ENCODE measurements at regions not wholly inside any gene's neighbourhood (a gene's known extent, or its start where the extent isn't known, plus 50 kb on each side); places are given as distances from the start of the nearest gene placed in this dataset.

DNA sequence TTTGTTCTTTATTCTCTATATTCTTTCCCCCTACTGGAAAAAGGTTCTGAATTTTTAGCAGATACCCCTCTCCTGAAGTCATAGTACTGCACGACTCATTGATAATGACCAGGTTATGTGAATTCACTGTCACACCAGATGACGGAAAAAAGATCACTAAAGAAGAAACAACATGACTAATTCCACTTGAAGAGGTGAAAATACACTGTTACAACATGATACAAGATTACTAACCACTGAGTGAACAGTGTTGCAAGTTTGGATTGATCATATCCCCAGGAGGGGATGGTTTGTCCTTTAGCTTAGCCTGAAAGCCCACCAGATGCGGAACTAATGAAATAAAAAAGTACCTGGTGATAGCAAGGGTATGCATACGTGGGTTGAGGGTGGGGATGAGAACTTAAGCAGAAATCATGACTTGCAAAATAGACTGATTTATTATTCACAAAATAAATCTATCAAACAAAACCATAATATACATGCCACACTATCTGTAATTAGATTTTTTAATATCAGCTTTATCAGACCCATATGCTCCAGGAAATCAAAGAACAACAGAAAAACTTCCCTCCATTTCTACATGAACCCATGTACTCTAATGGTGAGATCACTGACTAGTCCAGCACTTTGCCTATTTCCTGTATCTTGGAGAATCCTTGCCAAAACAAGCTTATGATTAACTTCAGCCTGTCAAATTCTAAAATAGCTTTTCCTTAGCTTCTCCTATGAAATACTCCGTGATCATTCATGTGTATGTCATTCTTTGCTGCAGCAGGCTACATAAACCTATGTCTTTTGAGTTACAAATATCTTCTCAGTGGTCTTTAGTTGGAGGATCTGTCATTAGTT lies 257.4 kb upstream of the AGA start:
- DNase-seq, result no peak

DNA sequence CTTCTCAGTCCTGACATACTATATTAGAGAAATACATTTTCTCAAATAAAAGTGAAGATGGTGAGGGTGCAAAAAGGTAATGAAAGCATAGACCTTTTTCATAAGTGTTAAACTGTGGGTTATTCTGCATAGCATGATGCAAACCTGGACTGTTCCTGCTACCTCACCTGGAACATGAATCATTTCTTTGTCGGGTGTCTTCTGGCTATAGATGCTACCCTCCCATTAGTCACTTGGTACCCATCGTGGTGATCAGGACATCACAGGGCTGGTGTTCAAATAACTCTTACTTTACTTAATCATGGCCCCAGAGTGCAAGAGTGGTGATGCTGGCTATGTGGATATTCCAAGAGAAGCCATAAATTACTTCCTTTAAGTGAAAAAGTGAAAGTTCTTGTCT lies 264.7 kb upstream of the AGA start:
- no peak for DNase-seq

DNA sequence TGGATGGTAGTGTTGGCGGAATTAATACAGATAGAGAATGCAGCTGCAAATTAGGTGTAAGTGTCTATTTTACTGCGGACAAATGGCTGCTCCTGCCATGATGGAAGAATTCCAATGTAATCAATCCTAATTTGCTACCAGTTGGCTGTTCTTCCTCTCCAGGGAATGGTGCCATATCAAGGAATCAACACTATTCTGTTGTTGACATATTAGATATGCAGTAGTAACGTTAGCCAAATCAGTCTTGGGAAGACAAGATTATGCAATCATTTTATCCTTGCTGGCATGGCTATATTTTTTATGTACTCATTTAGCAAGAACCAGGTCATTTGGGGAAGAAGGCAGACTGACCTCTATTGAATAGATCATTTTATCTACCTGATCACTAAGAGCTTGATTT lies 271.2 kb upstream of the AGA start:
- DNase-seq, result no peak

DNA sequence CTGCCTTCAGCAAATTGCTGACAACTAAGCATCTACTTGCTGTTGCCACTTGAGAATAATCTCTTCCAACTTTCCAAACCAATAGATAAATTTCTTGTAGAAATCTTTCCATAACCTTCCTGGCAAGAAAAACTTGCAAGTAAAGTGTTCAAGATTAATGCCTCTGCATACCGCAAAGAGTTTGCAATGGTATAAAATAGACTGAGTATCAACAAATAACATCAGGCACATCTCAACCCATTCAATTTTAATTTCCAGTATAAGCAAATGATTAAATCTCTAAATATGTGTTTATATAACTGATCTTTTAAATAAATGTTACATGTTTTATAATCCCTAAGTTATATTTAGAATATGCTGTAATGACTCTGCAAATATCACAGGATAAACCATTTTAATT lies 275.2 kb upstream of the AGA start:
- DNase-seq, result no peak

DNA sequence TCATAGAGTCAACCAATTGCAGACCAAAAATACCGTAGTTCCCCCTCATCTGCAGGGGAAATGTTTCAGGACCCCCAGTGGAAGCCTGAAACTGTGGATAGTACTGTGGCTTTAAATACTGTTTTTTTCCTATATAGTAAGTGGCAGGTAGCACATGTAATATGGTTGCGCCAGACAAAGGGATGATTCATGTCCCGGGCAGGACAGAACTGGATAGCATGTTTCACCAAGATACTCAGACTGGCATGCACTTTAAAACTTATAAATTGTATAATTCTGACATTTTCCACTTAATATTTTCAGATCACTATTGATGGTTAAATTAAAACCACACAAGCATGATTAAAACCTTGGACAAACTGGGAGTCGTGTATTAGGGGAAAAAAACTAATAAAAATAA lies 276.3 kb upstream of the AGA start:
- DNase-seq, result no peak

DNA sequence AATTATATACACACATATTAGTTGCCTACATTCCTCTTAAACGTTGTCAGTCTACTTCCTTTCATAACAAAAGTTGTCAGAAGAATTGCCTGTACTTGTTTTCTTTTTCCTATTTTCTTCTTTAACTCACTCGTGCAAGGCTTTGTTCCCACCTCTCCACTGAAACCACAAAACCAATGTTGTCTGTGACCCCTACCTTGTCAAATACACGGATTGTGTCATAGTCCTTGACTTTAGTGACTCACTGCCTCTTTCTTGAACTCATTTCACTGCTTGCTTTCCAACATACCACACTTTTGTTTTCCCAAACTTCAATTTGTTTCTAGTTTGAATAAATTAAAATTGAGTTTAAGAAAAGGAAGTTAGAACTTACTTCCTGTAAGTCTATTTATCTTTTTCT lies 283.9 kb upstream of the AGA start:
- DNase-seq, result no peak

DNA sequence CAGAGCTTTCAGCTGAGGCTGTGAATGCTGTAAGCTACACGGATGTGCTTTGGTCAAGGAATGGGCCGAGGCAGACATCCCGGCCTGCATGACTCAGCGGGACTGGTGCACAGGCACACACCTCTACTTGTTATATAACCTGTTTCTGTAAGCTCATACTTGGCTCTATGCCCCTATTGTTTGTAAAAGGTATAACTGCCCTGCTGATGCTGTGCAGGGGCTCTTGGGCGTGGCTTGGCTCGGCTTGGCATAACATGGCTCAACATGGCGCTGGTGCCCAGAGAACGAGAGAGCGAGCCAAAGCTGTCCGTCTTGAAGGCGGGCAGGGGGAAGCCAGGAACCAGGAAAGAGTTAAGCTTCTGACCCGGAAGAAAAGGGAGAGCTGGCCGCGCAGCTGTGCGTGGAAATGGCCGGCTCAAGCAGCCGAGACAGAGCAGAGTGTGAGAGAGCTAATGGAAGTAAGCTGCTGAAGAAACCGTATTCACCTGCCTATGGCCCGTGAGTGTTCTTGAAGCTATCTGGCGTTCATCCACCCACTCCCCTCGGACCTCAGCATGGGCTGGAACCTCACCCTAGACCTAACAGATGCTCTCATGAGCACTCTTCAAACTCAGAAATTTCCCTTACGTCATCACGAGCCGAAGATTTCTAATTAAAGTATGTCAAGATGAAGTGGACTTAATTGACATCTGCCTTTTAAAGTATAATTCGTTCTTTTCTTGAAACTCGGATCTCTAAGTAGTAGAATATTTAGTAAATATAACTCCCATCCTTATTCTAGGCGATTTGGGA lies 286.3 kb upstream of the AGA start:
- DNase-seq, result no peak

DNA sequence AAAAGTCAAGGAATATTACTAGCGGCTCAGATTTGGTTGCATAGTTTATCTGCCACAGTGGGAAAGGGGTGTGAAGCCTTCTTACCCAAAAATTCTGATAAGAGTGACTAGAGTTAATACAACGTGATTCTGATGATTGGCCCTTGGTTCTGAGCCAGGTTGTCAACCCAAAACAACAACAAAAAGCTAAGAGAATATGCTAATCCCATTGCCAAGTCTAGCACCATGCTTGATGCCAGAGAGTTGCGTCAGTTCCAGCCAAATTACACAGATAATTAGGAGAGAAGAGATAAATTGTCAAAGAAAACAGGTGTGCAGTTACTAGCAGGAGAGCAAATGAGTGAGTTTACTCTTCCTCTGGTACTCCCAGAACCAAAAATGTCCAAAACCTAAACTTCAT lies 287.4 kb upstream of the AGA start:
- DNase-seq, result no peak

DNA sequence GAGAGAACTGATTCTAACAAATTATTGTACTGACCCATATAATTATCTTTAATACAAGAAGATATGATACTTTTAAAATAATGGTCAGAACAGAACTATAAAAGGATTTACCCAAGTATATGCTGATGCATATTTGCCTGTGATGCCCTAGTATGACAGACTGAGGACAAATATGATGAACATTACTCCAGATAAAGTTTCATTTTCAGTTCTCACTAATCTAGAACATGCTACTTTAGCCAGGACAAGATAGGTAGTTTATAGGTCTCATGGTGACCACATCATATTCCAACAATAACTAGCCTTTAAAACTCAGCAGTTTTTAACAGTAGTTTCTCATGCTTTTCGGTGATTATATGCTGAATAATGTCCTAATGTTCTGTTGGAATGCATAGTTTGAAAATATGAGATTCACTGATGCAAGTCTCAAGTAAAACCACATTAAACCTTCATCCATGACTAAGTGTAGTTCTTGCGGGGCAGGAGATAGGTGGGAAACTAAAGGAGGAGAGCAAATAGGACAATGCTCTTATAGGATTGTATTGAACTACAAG lies 295.2 kb upstream of the AGA start:
- DNase-seq, result no peak

DNA sequence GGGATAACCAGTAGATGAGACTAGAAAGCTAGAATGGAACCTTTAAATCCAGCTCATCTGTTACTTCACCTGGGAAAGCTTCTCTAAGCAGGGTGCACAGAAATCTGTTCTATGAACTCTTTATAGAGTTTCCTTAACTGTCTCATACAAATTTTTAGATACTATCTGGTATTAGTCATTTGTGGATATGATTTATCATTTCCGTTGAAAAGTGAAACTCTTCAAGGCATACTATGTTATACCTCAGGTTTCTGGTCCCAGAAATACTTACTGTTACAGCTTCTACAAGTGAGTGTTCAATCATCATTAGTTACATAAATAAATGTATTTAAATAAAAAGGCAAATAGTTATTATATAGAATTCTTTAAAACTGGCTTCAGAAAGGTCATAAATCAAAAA lies 298.3 kb upstream of the AGA start:
- DNase-seq, result no peak

DNA sequence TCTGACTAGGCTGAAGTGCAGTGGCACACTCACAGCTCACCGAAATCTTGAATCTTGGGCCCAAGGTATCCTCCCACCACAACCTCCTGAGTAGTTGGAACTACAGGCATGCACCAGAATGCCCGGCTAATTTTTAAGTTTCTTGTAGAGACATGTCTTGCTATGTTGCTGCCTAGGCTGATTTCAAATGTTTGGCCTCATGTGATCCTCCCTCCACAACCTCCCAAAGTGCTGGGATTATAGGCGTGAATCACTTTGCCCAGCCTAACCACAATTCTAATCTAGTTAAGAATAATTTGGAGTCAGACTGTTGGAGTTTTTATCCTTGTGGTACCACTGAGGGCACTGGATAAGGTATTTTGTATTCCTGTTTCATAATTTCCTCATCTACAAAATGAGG lies 317.5 kb upstream of the AGA start:
- no peak for DNase-seq

DNA sequence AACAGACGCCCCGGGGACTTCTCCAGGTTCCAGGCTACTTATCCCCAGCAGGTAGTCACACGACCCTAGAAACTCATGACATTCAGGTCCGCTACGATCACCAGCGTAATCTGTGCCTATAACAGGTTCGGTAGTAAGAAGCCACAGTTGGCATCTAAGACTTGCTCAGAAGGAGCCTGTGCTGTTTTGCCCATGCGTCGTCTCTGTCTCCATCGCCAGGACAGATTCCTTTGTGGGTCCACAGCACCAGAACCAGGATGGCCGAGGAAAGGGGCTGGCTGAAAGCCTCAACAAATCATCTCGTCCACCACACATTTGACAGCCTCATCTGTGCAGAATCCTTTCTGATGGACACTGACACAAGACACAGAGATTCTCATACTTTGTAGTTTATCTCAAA lies 319.5 kb upstream of the AGA start:
- DNase-seq, result no peak

DNA sequence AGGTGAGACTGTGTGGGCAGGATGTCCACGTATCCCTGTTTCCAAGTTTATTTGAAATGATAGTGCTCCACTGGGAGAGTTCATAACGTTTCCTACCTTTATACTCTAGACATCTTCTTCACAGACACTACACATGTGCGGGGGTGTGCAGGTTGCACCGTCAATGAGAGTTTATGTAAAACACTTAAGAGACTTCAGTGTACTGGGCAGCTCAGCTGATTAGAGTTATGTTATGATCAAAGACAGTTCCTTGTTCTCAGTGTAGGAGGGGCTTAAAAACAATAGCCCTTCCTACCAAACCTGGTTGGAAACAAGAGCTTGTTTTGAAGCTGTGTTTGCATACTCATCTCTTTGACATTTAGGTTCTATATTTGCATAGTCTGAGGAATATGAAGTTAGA lies 326.9 kb upstream of the AGA start:
- DNase-seq, result no peak

DNA sequence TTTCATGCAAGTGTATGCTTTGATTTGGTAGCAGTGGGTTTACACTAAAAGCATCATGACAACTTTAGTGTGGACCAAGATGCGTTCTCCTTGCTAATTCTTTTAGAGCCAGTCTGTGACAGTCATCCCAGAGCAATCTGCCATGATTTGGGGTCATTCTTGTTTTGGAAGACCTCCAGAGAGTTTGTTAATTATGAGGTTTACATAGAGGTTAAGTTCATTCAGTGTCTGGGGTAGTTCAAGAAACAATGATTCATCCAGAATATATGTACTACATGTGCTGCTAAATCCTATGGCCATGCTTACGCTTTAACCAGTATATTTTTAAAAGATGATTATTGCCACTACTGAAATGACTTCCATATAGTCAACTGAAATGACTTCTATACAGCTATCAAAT lies 328.5 kb upstream of the AGA start:
- DNase-seq, result no peak

DNA sequence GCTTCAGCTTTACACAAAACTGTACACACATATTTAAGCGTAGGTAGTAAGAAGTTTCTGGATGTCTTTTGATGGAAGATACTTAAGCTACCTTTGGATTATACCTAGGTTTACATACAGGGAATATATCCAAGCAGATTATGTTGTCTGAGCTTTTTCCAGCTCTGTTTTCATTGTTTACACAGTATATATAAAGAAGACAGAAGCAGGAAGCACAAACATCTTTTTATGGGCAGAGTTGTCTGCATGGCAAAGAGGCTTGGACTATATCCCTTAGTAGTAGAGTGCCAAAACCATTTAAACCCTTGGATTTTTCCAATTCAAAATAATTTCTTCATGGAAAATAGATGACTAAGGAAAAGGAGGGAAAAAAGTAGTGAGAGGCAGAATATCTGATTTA lies 329.4 kb upstream of the AGA start:
- no peak for DNase-seq

DNA sequence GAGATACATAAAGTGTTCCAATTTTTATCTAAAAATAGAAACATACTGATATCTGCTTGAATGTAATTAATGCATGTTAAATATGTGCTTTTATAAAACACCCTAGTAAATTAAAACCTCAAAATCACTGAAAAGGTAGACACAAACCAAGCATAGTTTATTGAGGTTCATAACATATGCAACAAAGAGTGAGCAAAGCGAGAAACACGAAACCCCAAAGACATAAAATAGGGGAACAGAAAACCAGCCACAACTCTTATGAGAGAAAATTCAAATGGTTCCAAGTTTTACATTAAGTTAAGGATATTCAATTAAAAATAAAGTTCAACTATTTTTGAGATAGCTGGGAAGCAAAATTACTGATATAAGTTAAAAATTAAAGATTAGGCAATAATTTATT lies 336.4 kb upstream of the AGA start:
- no peak for DNase-seq

DNA sequence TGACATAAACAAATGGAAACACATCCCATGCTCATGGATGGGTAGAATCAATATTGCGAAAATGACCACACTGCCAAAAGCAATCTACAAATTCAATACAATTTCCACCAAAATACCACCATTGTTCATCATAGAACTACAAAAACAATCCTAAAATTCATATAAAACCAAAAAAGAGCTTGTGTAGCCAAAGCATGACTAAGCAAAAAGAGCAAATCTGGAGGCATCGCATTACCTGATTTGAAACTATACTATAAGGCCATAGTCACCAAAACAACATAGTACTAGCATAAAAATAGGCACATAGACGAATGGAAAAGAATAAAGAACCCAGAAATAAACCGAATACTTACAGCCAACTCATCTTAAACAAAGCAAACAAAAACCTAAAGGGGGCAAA lies 342.8 kb upstream of the AGA start:
- DNase-seq, result no peak

DNA sequence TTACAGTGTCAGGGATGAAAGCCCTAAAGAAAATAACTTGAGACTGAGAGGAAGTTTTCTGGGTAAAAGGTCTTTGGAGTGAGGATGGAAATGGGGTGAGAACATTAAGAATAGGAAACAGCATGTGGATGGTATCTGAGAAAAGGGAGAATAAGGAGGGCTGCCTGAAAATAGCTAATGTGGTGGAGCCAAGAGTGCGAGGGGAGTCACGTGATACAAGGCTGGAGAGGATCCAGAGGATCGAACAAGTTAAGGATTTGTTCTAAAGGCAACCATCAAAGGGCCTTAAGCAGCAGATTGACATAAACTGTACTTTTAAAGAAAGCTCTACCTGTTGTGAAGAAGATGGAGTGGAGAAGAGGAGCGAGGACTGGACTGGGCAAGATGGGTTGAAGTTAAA lies 347.4 kb upstream of the AGA start:
- no peak for DNase-seq

DNA sequence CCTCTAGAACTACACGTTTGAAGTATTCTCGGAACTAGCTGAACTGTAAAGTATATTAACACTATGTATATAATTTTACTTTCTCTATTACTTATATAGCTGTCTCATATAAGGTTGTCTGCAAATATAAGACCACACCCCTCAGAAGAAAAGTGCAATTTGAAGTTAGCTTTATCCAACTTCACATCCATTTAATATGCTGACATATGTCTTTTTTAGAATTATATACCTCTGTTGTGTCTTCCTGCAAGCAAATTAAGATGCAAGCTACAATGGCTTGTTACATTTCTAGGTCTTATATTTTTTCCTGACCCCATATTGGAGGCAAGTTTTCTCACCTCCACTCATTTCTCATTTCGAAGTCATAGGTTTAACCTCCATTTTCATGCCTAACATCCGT lies 349.0 kb upstream of the AGA start:
- no peak for DNase-seq

DNA sequence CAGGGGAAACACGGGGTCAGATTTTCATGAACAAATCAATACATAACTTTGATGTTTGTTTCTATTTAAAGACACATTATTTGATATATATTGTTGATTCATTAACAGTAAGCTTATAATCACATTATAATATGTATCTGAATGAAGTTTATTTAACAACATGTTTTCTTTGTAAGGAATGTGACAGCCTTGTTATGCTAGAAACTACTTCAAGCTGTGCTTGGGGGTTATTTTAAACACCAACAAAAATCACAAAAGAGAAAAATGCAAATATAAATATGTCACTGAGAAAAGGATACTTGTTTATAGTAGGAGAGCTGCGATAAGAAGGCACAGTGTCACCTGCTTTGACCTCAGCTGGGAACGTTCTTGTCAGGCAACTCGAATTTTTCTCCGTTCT lies 354.6 kb upstream of the AGA start:
- no peak for DNase-seq

DNA sequence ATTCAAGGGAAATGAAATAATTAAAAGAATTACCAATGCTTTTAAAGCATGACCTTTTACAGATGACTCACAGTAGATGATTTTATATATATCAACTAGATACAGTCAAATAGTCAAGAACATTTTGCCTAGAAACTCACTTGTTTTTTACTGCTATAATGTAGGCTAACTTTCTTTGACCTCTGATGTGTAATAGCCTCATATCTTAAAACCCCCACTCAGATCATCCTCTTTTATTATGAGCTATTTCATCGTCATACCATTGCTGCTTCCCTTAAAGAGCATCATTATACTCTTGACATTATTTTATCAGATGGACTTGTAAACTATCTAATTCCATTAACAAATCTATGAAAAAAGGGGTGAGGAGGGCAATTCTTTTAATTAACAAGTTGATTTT lies 355.9 kb upstream of the AGA start:
- no peak for DNase-seq

DNA sequence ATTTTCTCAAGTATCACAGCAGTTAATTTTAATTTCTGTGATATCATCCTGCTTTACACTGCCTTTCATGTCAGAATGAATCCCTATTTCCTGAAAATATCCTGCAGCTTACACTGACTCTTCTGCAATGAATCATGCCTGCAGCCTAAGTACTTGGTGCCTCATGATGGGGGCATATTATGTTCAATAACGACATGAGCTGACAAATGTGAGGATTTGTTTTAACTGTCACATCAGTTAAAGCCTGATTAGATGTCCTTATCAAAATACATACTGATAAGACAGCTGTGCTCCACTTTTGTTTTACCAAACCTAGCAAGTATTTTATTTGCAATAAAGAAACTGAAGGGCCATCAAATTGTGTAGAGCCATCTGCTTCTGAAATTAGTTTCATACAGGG lies 359.9 kb upstream of the AGA start:
- DNase-seq, result no peak

DNA sequence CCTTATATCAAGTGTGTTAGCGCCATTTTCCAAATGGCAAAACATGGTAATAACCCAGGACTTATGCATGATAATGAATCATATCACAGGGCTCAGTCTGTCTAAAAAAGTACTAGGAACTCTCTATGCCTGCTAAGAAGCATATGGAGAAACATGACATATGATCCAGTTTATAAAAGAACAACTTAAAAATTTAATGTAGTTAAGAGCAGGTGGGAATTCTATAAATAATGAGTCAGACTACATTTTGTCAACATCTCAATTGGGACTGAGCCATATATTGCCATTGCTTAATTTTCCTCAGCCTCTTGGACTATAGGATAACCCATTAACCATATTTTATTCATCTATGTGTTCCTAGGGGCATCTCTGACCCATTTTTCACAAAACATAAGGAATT lies 360.4 kb upstream of the AGA start:
- DNase-seq, result no peak

DNA sequence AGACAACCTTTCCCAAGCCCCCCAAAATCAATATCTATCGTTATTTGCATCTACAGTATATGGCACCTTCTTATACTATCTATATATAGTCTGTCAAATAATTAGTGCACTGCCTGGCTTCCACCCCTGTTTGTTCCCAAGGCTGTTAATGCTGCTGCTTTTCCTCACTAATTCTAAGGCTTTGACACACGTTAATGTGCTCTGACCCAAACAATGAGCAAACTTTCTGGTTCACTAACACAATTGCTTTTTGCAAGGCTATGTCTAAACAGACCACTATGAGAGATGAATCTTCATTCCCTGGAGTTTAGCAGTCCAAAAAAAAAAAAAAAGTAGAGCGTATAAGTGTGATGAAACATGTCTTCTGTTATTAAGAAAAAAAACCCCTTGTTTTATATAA lies 360.9 kb upstream of the AGA start:
- DNase-seq, result no peak

Measured in activated CD4-positive, alpha-beta T cell treated with anti-CD3 and anti-CD28 coated beads, Interleukin-2, amount 50 U/mL, for 48 hours (primary cell).